KMS-11 (cell line): ENCODE measurements at regions not wholly inside any gene's neighbourhood (a gene's known extent, or its start where the extent isn't known, plus 50 kb on each side); places are given as distances from the start of the nearest gene placed in this dataset.

Experiments
- H2AFZ ChIP-seq: fragments of 200-600 bp; sonication (generic); 2 replicates; pipeline ENCODE4 v1.6.1; 2016; ENCODE audit warnings: antibody characterized with exemption, mixed run types, low read depth
- H3K27ac ChIP-seq: fragments of 200-600 bp; sonication (generic); 2 replicates; pipeline ENCODE4 v1.6.1; 2016; ENCODE audit warnings: mild to moderate bottlenecking, mixed run types
- H3K27me3 ChIP-seq: fragments of 200-600 bp; sonication (generic); 2 replicates; pipeline ENCODE4 v1.6.1; 2017; ENCODE audit warnings: mild to moderate bottlenecking, low read depth, mixed run types, moderate library complexity; ENCODE audit not compliant: insufficient read depth
- H3K36me3 ChIP-seq: fragments of 200-600 bp; sonication (generic); 2 replicates; pipeline ENCODE4 v1.6.1; 2017; ENCODE audit warnings: mild to moderate bottlenecking, mixed run types; ENCODE audit not compliant: insufficient read depth
- H3K4me1 ChIP-seq: fragments of 200-600 bp; sonication (generic); 2 replicates; pipeline ENCODE4 v1.6.1; 2016; ENCODE audit warnings: mild to moderate bottlenecking, low read depth, mixed run types; ENCODE audit not compliant: poor library complexity, severe bottlenecking
- H3K4me2 ChIP-seq: fragments of 200-600 bp; sonication (generic); 2 replicates; pipeline ENCODE4 v1.7.0; 2016; ENCODE audit warnings: mild to moderate bottlenecking, mixed run types
- H3K4me3 ChIP-seq: fragments of 200-600 bp; sonication (generic); IDR thresholded peaks from 2 replicates; pipeline ENCODE4 v1.6.1; 2017; ENCODE audit warnings: low read depth, low read length, mixed read lengths; ENCODE audit not compliant: insufficient read depth
- H3K79me2 ChIP-seq: fragments of 200-600 bp; sonication (generic); 2 replicates; pipeline ENCODE4 v1.6.1; 2016; ENCODE audit warnings: low read depth, mixed run types; ENCODE audit not compliant: insufficient read depth
- H3K9ac ChIP-seq: fragments of 200-600 bp; sonication (generic); 2 replicates; pipeline ENCODE4 v1.6.1; 2016; ENCODE audit warnings: mild to moderate bottlenecking, mixed run types
- H4K20me1 ChIP-seq: fragments of 200-600 bp; sonication (generic); 2 replicates; pipeline ENCODE4 v1.6.1; 2016; ENCODE audit warnings: mild to moderate bottlenecking, mixed run types; ENCODE audit not compliant: insufficient read depth
- TF ChIP-seq, protein P1 (sequence below): fragments of 200-600 bp; sonication (generic); conservative IDR thresholded peaks from 2 replicates; pipeline ENCODE4 v1.6.1; 2017; ENCODE audit warnings: low read depth, mild to moderate bottlenecking, antibody characterized with exemption, low read length, moderate library complexity, mixed read lengths

- Histone ChIP-seq H3K27me3 (no peaks in the 10 kb centered on the region), H3K27ac (no peak overlapping the region), H3K36me3 (no peaks in the 10 kb centered on the region), H3K4me3 (no peak overlapping the region), H3K9ac (no peak overlapping the region), H3K4me2 (no peak overlapping the region), H4K20me1 (no peaks in the 10 kb centered on the region), H3K79me2 (no peaks in the 10 kb centered on the region), H3K4me1 (no peaks in the 10 kb centered on the region), H2AFZ (no peak overlapping the region)
- TF ChIP-seq, protein P1, sequence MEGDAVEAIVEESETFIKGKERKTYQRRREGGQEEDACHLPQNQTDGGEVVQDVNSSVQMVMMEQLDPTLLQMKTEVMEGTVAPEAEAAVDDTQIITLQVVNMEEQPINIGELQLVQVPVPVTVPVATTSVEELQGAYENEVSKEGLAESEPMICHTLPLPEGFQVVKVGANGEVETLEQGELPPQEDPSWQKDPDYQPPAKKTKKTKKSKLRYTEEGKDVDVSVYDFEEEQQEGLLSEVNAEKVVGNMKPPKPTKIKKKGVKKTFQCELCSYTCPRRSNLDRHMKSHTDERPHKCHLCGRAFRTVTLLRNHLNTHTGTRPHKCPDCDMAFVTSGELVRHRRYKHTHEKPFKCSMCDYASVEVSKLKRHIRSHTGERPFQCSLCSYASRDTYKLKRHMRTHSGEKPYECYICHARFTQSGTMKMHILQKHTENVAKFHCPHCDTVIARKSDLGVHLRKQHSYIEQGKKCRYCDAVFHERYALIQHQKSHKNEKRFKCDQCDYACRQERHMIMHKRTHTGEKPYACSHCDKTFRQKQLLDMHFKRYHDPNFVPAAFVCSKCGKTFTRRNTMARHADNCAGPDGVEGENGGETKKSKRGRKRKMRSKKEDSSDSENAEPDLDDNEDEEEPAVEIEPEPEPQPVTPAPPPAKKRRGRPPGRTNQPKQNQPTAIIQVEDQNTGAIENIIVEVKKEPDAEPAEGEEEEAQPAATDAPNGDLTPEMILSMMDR, result no peak
These were observed 299.1 kb upstream of the JARID2 start for GRCh38 chr6:14946753-14947152.

- H3K27me3 ChIP-seq, result no peaks in the 10 kb centered on the region
- TF ChIP-seq, protein P1, result no peak
- H3K27ac ChIP-seq, result no peak overlapping the region
- H4K20me1 ChIP-seq, result no peaks in the 10 kb centered on the region
- H3K36me3 ChIP-seq, result no peaks in the 10 kb centered on the region
- H3K79me2 ChIP-seq, result no peaks in the 10 kb centered on the region
- no peak overlapping the region for H2AFZ ChIP-seq
- H3K4me3 ChIP-seq, result no peak overlapping the region
- H3K9ac ChIP-seq, result no peak overlapping the region
- no peaks in the 10 kb centered on the region for H3K4me1 ChIP-seq
- no peak overlapping the region for H3K4me2 ChIP-seq
These were observed 297.2 kb upstream of the JARID2 start for GRCh38 chr6:14948586-14949245.

- Histone ChIP-seq H3K36me3 (no peaks in the 10 kb centered on the region), H2AFZ (no peak overlapping the region), H3K27me3 (no peaks in the 10 kb centered on the region), H3K9ac (no peak overlapping the region), H3K4me1 (no peaks in the 10 kb centered on the region), H3K27ac (no peak overlapping the region), H3K79me2 (no peaks in the 10 kb centered on the region), H4K20me1 (no peaks in the 10 kb centered on the region), H3K4me3 (no peak overlapping the region), H3K4me2 (no peak overlapping the region)
- TF ChIP-seq, protein P1, result no peak
These were observed 295.5 kb upstream of the JARID2 start for GRCh38 chr6:14950103-14950969.

DNA sequence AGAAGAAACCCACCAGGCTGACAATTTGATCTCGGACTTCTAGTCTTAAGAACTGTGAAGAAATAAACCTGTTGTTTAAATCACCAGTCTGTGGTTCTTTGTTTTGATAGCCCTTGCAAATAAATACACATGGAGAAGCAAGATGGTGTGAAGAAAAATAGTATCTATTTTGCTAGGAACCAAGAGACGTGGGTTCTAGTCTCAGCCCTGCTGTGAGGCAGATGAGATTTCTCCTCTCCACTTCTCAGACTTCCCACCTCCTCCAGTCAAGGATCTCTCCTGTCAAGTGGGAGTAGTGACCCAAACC is 294.9 kb upstream of the JARID2 start:
- Histone ChIP-seq H3K27me3 (no peaks in the 10 kb centered on the region), H3K4me3 (no peak overlapping the region), H3K4me1 (no peaks in the 10 kb centered on the region), H3K4me2 (no peak overlapping the region), H3K36me3 (no peaks in the 10 kb centered on the region), H3K27ac (no peak overlapping the region), H3K9ac (no peak overlapping the region), H2AFZ (no peak overlapping the region), H4K20me1 (no peaks in the 10 kb centered on the region), H3K79me2 (no peaks in the 10 kb centered on the region)
- TF ChIP-seq, protein P1, result no peak
